CD14-positive monocyte (primary cell): ENCODE measurements at regions not wholly inside any gene's neighbourhood (a gene's known extent, or its start where the extent isn't known, plus 50 kb on each side); places are given as distances from the start of the nearest gene placed in this dataset.

Experiments used
- DNase-seq, 3 donors: peaks; one replicate each; pipeline ENCODE4 v3.0.0-alpha.2; 2011 to 2022
- H2AFZ ChIP-seq: 2 replicates; pipeline ENCODE4 v1.6.0; 2012; ENCODE audit warnings: mild to moderate bottlenecking, low read depth, low read length, inconsistent platforms; ENCODE audit not compliant: insufficient read depth, poor library complexity, severe bottlenecking
- H3K27ac ChIP-seq, 2 donors: 1 replicate in 1 of 2; 2 replicates in 1 of 2; pipeline ENCODE4 v1.5.1; 2012 to 2013; ENCODE audit warnings: low read length in 2 of 2, control low read depth in 1 of 2, inconsistent platforms in 1 of 2, low read depth in 1 of 2, mild to moderate bottlenecking in 1 of 2
- H3K27me3 ChIP-seq, 2 donors: one replicate each; pipeline versions ENCODE4 v1.6.0 to v1.6.1; 2011 to 2013; ENCODE audit warnings: low read length in 2 of 2; ENCODE audit not compliant: control insufficient read depth in 2 of 2, insufficient read depth in 2 of 2
- H3K36me3 ChIP-seq, 2 donors: replicated peaks in 1 of 2; 1 replicate in 1 of 2; 2 replicates in 1 of 2; pipeline versions ENCODE4 v1.5.1 to v1.6.1; 2012 to 2013; ENCODE audit warnings: low read length in 2 of 2, control low read depth in 1 of 2, inconsistent platforms in 1 of 2, mild to moderate bottlenecking in 1 of 2; ENCODE audit not compliant: insufficient read depth in 2 of 2, control insufficient read depth in 1 of 2
- H3K4me1 ChIP-seq, 2 donors: 1 replicate in 1 of 2; 2 replicates in 1 of 2; pipeline versions ENCODE4 v1.5.1 to v1.6.1; 2012 to 2013; ENCODE audit warnings: low read length in 2 of 2, control low read depth in 1 of 2, inconsistent platforms in 1 of 2, mild to moderate bottlenecking in 1 of 2, moderate library complexity in 1 of 2; ENCODE audit not compliant: insufficient read depth in 2 of 2, control insufficient read depth in 1 of 2
- H3K4me2 ChIP-seq: replicated peaks from 2 replicates; pipeline ENCODE3; 2012; ENCODE audit warnings: low read length, moderate library complexity, mild to moderate bottlenecking; ENCODE audit not compliant: poor library complexity, severe bottlenecking; ENCODE audit errors: extremely low read depth
- H3K4me3 ChIP-seq, 3 experiments: fragments of 200-600 bp in 1 of 3; sonication (generic) in 1 of 3; replicated peaks in 1 of 3; 1 replicate in 2 of 3; 2 replicates in 1 of 3; pipeline ENCODE4 v1.5.1; 2011 to 2013; ENCODE audit warnings: low read length in 3 of 3, mild to moderate bottlenecking in 3 of 3, control low read depth in 2 of 3, low read depth in 2 of 3, inconsistent platforms in 1 of 3, moderate library complexity in 1 of 3
- H3K79me2 ChIP-seq: 2 replicates; pipeline ENCODE4 v1.6.0; 2012; ENCODE audit warnings: mild to moderate bottlenecking, control low read depth, inconsistent platforms, low read length, moderate library complexity; ENCODE audit not compliant: insufficient read depth
- H3K9ac ChIP-seq: 2 replicates; pipeline ENCODE4 v1.6.0; 2017; ENCODE audit warnings: low read length, mild to moderate bottlenecking; ENCODE audit not compliant: insufficient read depth, poor library complexity, severe bottlenecking
- H3K9me3 ChIP-seq, 2 donors: replicated peaks in 1 of 2; 1 replicate in 1 of 2; 2 replicates in 1 of 2; pipeline versions ENCODE4 v1.5.1 to v1.6.1; 2012 to 2013; ENCODE audit warnings: low read length in 2 of 2, control low read depth in 1 of 2; ENCODE audit not compliant: control insufficient read depth in 1 of 2, insufficient read depth in 1 of 2
- H4K20me1 ChIP-seq: 2 replicates; pipeline ENCODE4 v1.6.0; 2012; ENCODE audit warnings: mild to moderate bottlenecking, low read length, control low read depth, moderate library complexity; ENCODE audit not compliant: insufficient read depth
- H3K27ac Mint-ChIP-seq, 7 donors: one replicate each; pipeline ENCODE4 v1.8.0; 2020; ENCODE audit warnings: mild to moderate bottlenecking in 7 of 7, mixed read lengths in 7 of 7, moderate library complexity in 6 of 7, inconsistent platforms in 2 of 7
- H3K27me3 Mint-ChIP-seq, 3 donors: one replicate each; pipeline ENCODE4 v1.8.0; 2021 to 2022; ENCODE audit warnings: low read depth in 3 of 3, mild to moderate bottlenecking in 3 of 3, mixed read lengths in 3 of 3, moderate library complexity in 3 of 3, inconsistent platforms in 1 of 3
- H3K36me3 Mint-ChIP-seq, 2 donors: one replicate each; pipeline ENCODE4 v1.8.0; 2020; ENCODE audit warnings: mixed read lengths in 2 of 2, inconsistent platforms in 1 of 2, mild to moderate bottlenecking in 1 of 2
- H3K4me1 Mint-ChIP-seq: one replicate; pipeline ENCODE4 v1.8.0; 2020; ENCODE audit warnings: mild to moderate bottlenecking, mixed read lengths
- H3K4me3 Mint-ChIP-seq, 2 donors: one replicate each; pipeline ENCODE4 v1.8.0; 2020; ENCODE audit warnings: mild to moderate bottlenecking in 2 of 2, mixed read lengths in 2 of 2, moderate library complexity in 1 of 2
- H3K9me3 Mint-ChIP-seq, 7 donors: one replicate each; pipeline ENCODE4 v1.8.0; 2020 to 2022; ENCODE audit warnings: mixed read lengths in 7 of 7, mild to moderate bottlenecking in 6 of 7, moderate library complexity in 6 of 7, inconsistent platforms in 2 of 7
- WGBS: methylation state at CpG from one replicate; pipeline ENCODE4 v1.1.5; 2013; ENCODE audit warnings: missing lambda C conversion rate; ENCODE audit not compliant: insufficient coverage; 5-methylcytosine and 5-hydroxymethylcytosine counted together
- intact Hi-C, 2 donors: fragments of 100-400 bp; cut with micrococcal nuclease; formaldehyde crosslinking; loops; one replicate each; pipeline versions ENCODE4 v1.15.0 to v1.15.1; 2023
- TF ChIP-seq, protein P1 (sequence below): fragments of 200-600 bp; IDR thresholded peaks from one replicate; pipeline ENCODE4 v1.8.0; 2022; ENCODE audit warnings: antibody characterized with exemption, mild to moderate bottlenecking

DNA sequence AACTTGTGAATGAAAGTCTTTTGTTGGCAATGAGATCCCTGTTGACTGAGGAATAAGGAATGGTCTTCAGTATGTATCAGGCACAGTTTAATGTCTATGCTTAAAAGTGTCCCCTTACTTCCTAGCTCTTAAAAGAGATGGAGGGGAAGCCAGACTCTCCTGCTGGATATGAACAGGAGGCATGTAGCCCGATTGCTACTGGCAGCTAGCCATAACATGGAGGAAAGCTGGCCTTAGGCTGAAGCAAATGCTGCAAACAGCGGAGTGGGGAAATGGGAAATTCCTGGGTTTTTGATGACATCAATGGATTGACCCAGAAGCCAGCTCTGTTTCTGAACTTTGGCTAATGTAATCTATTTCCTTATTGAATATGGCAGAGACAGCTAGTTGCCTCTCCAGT is 266.1 kb downstream of the SLC4A3 start:
- Histone ChIP-seq H2AFZ (no peak overlapping the region), H3K4me2 (no peak overlapping the region), H3K4me3 (no peak overlapping the region), H3K27ac (no peak overlapping the region), H3K9ac (no peak overlapping the region), H4K20me1 (no peaks in the 10 kb centered on the region), H3K27me3 (no peaks in the 10 kb centered on the region), H3K79me2 (no peaks in the 10 kb centered on the region), H3K36me3 (no peaks in the 10 kb centered on the region), H3K9me3 (peaks cover 0 to 15% of the 10 kb centered on the region in 2 donors), H3K4me1 (no peaks in the 10 kb centered on the region)
- intact Hi-C loops = no loop called here
- Mint-ChIP-seq H3K27ac (no peak overlapping the region), H3K9me3 (peaks cover 0 to 9% (median 6%) of the 10 kb centered on the region in 7 donors), H3K4me1 (no peaks in the 10 kb centered on the region), H3K4me3 (no peak overlapping the region), H3K27me3 (peaks cover 0 to 2% (median 0%) of the 10 kb centered on the region in 3 donors), H3K36me3 (no peaks in the 10 kb centered on the region)
- WGBS = 53% methylated on average over 2 of the region's 2 CpGs
- TF ChIP-seq, protein P1, sequence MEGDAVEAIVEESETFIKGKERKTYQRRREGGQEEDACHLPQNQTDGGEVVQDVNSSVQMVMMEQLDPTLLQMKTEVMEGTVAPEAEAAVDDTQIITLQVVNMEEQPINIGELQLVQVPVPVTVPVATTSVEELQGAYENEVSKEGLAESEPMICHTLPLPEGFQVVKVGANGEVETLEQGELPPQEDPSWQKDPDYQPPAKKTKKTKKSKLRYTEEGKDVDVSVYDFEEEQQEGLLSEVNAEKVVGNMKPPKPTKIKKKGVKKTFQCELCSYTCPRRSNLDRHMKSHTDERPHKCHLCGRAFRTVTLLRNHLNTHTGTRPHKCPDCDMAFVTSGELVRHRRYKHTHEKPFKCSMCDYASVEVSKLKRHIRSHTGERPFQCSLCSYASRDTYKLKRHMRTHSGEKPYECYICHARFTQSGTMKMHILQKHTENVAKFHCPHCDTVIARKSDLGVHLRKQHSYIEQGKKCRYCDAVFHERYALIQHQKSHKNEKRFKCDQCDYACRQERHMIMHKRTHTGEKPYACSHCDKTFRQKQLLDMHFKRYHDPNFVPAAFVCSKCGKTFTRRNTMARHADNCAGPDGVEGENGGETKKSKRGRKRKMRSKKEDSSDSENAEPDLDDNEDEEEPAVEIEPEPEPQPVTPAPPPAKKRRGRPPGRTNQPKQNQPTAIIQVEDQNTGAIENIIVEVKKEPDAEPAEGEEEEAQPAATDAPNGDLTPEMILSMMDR = no peak
- DNase-seq = no peak

DNA sequence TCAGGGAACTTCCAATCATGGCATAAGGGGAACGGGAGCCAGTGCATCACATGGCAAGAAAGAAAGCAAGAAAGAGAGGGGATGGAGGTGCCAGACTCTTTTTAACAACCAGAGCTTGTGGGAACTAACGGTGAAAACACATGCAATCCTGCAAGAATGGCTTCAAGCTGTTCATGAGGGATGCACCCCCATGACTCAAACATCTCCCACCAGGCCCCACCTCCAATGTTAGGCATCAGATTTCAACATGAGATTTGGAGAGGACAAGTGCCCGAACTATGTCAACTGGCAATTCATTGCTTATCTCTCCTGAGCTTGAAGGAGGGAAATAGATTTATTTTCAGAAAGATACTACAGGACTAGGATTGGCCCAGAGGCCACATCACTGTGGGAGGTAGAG is 270.0 kb downstream of the SLC4A3 start:
- Mint-ChIP-seq H3K4me3 (no peak overlapping the region), H3K27me3 (peaks cover 0 to 2% (median 0%) of the 10 kb centered on the region in 3 donors), H3K36me3 (no peaks in the 10 kb centered on the region), H3K4me1 (no peaks in the 10 kb centered on the region), H3K27ac (no peak overlapping the region), H3K9me3 (peaks cover under 1 to 9% (median 2%) of the 10 kb centered on the region in 7 donors)
- H3K4me3 ChIP-seq = no peak overlapping the region
- DNase-seq = no peak
- peaks cover 0 to 12% of the 10 kb centered on the region in 2 donors for H3K9me3 ChIP-seq
- no peaks in the 10 kb centered on the region for H3K4me1 ChIP-seq
- intact Hi-C loops = no loop called here
- H4K20me1 ChIP-seq = no peaks in the 10 kb centered on the region
- no peak overlapping the region for H3K9ac ChIP-seq
- 61% methylated on average over 3 of the region's 3 CpGs for WGBS
- H3K36me3 ChIP-seq = no peaks in the 10 kb centered on the region
- no peak overlapping the region for H3K4me2 ChIP-seq
- TF ChIP-seq, protein P1 = no peak
- no peaks in the 10 kb centered on the region for H3K79me2 ChIP-seq
- H2AFZ ChIP-seq = no peak overlapping the region
- no peaks in the 10 kb centered on the region for H3K27me3 ChIP-seq
- H3K27ac ChIP-seq = no peak overlapping the region
